Suppressor macrophage treated with lipopolysaccharide for 4 hours (primary cell): ENCODE measurements at regions not wholly inside any gene's neighbourhood (a gene's known extent, or its start where the extent isn't known, plus 50 kb on each side); places are given as distances from the start of the nearest gene placed in this dataset.

Experiments used
- DNase-seq: peaks from one replicate; pipeline ENCODE4 v3.0.0-alpha.2; 2020

DNA sequence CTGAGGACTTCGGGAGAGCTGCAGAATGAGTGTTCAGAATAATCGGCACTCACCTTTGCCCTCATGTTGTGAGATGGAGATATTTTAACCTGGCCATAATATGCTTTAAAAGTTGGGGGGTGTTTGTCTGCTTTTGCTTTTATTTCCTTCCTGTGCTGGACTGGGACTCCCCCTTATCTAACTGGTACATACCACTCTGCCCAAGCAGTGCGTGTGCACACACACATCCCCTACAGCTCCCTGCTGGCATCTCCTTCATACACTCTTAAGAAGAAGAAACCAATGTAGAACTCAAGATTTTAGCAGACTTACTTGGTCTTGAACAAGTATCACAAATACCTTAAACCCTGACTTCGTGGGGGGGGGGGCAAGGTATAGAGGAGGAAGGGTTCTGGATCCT lies 146.2 kb upstream of the DMRT1 start:
- DNase-seq: no peak

DNA sequence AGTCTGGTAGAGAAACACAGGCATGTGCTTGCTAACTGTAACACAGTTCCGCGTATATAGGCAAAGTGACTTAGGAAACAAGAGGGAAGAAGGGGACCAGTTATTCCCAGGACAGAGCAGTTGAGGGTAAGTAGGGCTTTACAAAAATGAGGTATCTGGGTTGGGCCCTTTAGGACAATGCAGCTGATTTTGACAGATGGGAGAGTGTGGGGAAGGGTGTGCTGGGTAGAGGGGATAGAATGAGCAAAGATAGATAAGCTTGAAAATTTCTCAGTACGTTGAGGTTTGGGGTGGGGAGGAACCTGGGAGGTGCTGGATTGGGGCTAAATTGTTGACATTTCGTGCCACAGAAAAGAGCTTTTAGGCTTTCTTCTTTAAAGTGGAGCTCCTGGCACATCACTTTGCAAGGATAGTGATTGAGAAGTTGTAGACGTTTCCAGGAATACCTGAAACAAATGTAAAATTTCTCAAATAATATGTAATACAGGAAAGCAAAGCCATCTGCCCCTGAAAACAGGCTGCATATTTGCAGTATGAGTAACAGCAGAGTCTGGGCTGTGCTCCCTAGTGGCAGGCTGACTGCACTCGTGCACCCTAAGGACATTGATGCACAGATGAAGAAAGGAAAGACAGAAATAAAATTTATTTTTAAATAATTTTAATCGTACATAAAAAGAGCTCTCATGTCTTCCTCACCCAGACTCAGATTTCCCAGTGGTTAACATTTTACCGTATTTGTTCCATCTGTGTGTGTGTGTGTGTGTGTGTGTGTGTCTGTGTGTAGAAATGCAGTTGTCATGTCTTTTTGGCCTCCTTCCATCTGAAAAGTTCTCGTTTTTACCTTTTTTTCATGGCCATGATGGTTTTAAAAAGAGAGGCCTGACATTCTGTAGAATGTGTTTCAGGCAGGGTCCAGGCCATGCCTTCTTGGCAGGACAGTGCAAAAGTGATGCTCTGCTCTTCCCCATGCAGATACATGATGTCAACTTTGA lies 144.9 kb upstream of the DMRT1 start:
- DNase-seq: no peak

DNA sequence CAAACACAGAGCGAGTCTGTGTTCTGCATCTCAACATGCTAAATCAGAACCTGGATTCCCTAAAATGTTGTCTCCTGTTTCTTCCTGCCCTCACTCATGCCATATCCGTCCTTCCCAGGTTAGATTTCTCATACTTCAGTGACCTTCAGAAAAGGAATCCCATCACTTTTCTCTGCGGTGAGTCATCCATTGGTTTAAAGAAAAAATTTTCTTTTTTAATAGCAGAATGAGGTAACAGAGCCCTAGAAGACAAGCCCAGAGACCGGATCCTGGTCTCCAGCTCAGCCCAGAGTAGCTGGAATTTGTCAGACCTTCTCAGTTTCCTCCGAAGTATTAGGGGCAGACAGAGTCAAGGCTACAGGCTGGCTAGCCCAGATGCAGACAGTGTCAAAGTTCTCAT lies 143.2 kb upstream of the DMRT1 start:
- no peak for DNase-seq

DNA sequence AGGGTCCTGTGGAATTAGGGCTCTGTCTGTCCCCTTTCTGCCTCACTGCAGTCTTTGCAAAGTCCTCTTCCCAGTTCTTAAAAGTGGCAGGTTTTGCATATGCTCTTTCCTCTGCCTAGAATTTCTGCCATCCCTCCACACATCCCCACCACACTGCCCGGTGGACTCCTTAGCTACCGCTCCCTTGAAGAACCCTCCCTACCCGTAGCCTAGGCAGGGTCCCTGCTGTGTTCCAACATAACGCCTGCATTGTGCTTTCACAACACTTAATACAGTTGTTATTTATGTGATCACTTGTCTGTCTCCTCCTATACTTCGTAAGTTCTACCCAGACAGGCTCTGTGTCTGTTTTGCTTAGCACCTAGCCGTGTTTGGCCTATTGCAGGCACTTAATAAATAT lies 142.5 kb upstream of the DMRT1 start:
- DNase-seq: no peak

DNA sequence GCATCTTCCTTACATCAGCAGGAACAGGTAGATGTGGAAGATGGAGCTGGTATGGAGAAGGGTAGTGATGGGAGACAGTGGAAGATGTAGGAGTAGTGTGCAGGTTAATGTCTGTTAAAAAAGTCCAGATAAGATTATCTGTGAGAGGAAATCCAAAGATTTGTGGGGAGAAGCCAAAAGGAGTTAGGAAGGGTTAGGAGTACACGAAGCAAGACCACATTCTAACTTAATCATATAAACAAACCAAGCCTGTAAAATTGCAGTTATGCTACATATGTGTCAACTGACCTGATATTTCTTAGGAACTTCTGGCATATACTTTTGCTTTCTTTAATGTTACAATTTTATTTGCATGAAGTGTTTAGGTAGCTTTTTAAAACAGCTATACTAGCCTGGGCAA lies 142.1 kb upstream of the DMRT1 start:
- DNase-seq: no peak

DNA sequence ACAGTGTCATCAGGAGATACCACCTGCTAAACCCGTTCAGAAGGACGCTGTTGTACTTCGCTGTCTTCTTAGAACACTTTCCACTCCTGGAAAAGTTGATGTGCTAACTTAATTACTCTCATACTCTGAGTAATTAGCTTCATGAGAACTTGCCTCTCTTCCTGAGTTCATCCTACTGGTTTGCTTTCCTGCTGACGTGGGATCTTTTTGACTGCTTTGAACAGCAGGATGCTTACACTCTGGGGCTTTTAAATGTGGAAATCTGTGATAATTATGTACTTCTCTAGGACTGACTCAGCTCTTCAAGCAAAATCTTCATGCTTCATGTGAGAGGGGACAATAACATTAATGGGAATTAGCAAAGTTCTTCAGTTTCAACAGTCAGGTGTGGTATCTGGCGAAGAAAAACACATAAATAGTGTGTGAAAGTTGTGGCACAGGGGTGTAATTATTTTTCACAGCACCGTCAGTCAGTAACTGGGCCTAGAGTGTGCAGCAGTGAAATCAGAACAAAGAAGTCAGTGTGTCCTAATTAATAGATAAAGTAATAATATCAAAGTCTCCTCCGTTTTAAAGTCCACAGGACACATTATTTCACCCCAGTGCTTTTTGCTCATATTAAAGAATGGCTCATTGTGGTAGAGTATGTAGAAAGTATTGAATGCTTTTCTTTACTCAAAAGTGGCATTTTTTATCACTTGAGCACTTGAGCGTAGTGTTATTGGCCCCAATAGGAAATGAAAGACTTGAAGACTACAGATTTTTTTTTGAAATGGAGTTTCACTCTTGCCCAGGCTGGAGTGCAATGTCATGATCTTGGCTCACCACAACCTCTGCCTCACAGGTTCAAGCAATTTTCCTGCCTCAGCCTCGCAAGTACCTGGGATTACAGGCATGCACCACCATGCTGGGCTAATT lies 140.9 kb upstream of the DMRT1 start:
- no peak for DNase-seq

DNA sequence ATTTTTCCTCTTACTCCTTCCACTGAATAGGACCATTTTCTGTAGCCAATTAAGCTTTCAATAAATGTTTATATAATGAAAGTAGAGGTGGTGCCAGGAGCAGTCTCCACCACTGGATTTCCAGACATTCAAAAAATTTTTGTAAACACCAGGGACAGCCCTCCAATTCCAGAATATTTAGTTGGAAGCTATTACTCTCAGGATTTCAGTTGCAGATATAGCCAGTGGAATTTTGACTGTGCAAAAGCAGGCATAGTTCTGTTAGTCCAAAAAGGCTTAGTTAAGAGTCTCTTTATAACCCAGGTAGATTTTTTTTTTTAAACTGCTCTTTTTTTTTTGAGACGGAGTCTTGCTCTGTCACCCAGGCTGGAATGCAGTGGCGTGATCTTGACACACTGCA lies 138.1 kb upstream of the DMRT1 start:
- DNase-seq: no peak

DNA sequence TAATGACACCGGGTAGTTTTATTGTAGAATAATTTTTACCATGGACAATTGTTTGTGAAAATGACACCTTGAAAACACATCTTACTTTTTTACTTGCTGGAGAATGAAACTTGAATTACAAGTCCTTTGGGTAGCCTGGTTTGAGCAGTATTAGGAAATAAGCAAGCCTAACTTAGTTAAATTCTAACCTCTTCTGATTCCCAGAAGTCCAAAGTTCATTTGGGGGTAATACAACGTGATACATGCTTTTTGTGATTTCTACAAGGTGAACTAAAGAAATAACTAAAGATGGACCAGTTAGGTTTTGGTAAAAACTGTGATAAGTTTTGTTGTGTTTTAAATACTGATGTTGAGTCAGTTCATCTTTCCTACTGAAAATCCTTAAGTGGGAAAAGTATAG lies 135.4 kb upstream of the DMRT1 start:
- no peak for DNase-seq

DNA sequence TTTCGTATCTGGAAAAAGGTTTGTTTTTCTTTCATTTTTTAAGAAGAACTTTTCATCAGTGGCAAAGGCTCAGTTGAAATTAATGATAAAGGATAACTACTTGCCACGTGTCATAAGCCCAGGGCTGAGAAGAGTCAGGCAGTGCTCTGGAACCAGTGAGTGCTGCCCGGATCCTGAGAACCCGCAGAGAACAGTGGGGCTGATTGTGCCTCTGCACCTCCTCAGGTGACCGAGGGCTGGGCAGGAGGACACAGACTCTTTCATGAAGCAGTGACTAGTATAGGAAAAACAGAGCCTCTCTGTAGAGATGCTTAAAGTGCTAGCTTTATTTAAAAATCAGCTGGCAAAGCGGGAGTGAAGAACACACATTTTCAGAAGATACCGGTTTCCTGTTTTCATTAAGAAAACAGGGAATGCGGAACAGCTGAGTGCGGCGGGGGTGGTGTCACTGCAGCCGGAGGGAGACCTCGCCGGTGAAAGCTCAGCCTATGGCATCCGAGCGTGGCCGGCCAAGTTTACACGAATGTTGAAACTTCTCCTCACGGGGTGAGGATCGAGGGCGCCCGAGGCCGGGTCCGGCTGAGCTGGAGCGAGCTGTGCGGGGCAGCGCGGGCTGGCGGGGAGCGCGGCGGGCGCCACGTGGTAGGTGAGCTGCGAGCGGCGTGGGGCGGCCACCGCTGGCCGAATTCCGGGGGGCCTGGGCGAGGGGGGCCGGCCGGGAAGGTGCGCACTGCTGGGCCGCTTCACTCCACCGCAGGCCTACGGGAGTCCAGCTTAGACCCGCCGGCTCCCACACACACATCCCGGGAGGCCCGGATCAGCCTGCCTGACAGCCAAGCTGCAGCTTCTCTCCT lies 134.7 kb upstream of the DMRT1 start:
- DNase-seq: peak; percentile 79

DNA sequence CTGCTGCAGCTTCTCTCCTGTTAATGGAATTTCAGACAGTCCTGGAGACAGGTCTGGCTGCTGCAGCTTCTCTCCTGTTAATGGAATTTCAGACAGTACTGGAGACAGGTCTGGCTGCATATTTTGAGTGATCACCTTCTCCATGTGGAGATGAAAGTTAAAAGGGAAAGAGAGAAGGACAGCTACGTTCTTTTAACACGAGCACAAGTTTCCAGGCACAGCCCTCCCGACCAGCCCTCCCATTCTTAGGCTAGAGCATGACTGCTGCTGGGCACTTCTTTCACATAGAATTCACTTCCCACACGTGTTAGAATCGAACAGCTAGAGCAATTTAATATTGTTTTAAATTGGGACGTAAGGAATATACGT lies 133.3 kb upstream of the DMRT1 start:
- DNase-seq: no peak

DNA sequence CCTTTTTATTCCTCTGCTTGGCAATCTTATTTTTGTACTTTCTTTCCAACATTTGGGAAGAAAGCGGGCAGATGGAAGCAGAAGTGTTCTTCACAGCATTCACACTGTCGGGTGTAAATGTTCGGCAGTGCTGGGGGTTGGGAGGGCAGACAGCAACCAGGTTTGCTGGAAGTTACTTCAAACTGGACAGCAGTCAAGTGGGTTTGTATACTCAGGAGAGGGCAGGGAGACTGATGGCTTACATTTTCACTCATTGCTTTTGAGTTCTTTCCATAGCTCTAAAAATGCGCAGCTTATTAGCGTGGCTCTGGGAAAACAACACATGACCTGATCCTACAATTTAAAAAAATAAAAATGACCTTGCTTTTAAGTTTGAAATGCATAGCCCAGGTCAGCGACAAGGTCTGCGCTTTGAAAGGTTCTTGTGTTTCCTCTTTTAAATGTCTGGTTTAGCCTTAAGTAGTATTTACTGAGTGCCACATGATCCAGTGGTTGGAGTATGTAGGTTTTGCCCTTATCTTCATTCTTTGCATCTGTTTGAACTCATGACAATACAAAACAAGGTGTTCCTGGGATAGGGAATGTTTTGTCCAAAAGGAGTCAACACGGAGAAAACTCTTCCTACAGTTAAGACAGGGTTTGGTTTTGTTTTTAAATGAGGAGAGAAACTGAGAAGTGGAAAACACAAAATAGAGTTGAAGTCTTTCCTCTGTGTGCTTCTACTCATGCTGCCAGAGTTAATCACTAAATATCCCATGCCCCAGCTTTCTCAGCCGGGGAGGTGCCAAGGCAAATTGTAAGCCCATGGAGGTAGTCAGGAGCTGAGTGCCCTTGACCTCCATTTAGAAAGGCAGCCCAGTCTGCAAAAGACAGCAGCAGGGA lies 132.7 kb upstream of the DMRT1 start:
- DNase-seq: no peak

DNA sequence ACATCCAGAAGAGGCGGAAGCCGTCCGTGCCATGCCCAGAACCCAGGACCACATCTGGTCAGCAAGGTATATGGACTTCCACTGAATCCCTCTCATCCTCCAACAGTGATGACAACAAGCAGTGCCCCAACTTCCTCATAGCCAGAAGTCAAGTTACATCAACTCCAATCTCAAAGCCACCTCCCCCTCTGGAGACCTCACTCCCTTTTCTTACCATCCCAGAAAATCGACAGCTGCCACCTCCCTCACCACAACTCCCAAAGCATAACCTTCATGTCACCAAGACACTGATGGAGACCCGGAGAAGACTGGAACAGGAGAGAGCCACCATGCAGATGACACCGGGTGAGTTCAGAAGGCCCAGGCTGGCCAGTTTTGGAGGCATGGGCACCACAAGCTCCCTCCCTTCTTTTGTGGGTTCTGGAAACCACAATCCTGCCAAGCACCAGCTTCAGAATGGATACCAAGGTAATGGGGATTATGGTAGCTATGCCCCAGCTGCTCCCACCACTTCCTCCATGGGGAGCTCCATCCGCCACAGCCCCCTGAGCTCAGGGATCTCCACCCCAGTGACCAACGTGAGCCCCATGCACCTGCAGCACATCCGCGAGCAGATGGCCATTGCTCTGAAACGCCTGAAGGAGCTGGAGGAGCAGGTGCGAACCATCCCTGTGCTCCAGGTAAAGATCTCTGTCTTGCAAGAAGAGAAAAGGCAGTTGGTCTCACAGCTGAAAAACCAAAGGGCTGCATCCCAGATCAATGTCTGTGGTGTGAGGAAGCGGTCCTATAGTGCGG lies 130.3 kb upstream of the DMRT1 start:
- DNase-seq: no peak

DNA sequence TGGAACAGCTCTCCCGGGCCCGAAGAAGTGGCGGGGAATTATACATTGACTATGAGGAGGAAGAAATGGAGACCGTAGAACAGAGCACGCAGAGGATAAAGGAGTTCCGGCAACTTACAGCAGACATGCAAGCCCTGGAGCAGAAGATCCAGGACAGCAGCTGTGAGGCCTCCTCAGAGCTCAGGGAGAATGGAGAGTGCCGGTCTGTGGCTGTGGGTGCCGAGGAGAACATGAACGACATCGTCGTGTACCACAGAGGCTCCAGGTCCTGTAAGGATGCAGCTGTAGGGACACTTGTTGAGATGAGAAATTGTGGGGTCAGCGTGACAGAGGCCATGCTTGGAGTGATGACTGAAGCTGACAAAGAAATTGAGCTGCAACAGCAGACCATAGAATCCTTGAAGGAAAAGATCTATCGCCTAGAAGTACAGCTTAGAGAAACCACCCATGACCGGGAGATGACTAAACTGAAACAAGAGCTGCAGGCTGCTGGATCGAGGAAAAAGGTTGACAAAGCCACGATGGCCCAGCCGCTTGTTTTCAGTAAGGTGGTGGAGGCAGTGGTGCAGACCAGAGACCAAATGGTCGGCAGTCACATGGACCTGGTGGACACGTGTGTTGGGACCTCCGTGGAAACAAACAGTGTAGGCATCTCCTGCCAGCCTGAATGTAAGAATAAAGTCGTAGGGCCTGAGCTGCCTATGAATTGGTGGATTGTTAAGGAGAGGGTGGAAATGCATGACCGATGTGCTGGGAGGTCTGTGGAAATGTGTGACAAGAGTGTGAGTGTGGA lies 129.5 kb upstream of the DMRT1 start:
- no peak for DNase-seq

DNA sequence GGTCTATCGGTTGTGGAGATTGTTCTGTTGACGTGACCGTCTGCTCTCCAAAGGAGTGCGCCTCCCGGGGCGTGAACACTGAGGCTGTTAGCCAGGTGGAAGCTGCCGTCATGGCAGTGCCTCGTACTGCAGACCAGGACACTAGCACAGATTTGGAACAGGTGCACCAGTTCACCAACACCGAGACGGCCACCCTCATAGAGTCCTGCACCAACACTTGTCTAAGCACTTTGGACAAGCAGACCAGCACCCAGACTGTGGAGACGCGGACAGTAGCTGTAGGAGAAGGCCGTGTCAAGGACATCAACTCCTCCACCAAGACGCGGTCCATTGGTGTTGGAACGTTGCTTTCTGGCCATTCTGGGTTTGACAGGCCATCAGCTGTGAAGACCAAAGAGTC lies 128.9 kb upstream of the DMRT1 start:
- no peak for DNase-seq

DNA sequence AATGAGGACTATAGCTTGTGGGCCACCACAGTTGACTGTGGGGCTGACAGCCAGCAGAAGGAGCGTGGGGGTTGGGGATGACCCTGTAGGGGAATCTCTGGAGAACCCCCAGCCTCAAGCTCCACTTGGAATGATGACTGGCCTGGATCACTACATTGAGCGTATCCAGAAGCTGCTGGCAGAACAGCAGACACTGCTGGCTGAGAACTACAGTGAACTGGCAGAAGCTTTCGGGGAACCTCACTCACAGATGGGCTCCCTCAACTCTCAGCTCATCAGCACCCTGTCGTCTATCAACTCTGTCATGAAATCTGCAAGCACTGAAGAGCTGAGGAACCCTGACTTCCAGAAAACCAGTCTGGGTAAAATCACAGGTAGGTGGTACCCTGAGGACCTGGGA lies 128.4 kb upstream of the DMRT1 start:
- no peak for DNase-seq

DNA sequence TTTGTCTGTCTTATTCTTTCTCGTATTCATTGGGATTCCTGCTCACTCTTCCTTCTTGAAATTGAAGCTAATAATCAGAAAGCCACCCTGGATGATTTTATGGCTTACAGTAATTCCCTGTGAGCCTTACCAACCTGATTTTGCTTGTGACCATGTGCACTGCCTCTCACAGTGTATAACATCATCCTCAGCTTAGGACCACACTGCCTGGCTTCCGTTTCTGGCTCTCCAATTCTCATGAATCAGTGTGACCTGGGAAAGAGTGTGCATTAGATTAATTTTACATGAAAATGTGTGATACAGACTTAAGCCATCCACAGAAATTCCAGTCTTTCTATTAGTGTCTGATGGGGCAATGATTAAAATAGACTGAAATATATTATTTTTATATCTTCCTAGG lies 126.8 kb upstream of the DMRT1 start:
- no peak for DNase-seq

DNA sequence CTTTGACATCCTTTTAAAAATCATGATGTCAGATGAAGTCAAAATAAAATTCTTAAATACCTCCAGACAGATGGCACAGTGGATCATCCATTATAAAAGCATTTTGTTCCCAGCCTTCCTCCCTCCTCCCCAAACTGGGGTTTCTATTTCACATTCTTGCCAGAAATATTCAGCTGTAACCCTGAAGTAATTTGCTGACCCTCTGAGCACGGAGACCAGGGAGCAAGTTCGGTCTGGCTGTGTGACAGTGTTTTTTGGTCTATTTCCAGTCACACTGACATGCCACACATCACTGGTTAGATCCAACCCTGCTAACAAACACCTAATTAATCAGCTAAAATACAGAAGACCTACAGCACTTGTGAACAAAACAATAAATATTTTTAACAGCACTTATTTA lies 126.2 kb upstream of the DMRT1 start:
- DNase-seq: no peak

DNA sequence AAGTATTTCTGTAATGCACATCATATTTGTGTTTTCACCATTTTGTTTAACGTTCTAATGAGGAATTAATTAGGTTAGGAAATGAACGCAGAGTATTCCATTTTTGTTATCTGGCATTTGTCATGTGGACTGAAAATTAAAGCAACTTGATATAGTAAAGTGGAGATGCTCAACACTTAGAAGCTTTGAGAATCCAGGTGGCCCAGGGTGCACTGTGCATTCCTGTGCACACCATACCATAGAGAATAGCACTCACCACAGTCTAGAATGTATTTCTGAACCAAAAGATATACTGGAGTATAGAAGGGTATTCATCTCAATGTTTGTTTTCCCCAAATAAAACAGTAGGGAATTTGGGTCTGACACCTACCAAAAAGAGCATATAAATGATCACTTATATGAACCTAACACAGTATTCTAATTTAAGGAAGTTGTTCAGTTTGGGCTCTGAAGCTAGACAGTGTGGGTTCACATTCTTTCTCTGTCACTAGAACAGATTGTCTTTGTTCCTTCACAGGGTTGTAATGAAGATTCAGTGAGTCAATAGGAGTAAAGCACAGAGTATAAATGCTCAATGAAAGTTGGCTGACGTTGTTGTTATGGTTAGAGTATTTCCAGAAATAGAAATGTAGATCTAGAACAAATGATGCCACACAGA lies 125.6 kb upstream of the DMRT1 start:
- no peak for DNase-seq

DNA sequence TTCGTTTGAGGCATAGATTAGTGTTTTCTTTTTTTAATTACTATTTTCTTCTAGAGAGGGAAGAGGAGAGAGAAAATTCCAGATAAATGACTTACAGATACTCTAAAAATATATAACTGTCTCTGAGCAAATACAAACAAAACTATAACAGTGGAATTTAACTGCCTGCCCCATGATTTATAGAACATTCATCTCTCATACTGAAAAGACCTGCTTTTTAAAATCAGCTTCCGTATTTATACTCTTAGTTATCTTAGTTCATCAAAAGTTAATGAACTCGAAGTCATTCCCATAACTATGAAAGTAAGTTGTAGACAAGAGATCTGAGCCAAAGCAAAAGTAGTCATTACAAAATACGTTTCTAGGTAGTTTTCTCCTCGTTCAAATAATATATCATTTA lies 123.8 kb upstream of the DMRT1 start:
- DNase-seq: no peak
